ENCODE measurements at regions not wholly inside any gene's neighbourhood (a gene's known extent, or its start where the extent isn't known, plus 50 kb on each side); places are given as distances from the start of the nearest gene placed in this dataset.

DNA sequence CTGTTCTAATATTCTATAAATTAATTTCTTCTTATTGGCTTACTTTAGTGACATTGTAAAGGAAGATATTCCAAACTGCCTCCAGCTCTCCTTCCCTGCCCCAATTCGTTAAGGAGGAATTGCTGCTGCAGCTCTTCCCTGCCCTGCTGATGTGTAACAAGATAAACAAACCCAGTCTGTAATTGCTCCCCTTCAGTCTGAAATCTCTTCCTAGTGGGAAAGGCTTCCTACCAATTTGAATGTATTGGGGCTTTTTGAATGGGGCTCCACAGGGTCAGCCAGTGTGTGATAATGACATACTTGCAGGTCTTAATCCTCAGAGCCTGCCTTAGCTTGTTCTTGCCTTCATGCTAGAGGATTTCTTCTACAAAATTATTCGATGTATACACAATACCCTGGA is 849.9 kb upstream of the GHITM start:
- no peak for DNase-seq
- Mint-ChIP-seq H3K27me3 (no peaks in the 10 kb centered on the region), H3K4me1 (no peaks in the 10 kb centered on the region), H3K27ac (no peak overlapping the region), H3K4me3 (no peak overlapping the region), H3K9me3 (peaks cover 3% of the 10 kb centered on the region), H3K36me3 (ENCODE audit: low read depth) (no peaks in the 10 kb centered on the region)
- POLR2A ChIA-PET, result no interaction called here
- CTCF ChIA-PET, result no interaction called here

DNA sequence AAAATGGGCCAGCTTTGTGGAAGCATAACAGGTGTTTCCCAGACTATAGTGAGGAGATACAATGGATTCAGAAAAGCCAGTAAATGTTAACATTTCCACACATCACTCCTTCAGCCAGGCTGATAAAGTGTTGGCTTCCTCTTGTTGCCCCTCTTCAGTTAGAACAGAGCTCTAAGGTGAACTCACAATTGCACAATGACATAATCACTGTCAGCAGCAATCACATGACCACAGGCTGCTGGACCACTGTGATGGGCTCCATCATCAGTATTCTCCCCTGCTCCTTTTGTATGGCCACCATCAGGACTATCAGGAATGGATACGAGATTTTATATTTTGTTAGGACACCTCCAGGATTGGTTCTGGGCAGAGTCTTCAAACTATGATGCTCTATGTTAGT is 849.4 kb upstream of the GHITM start:
- Mint-ChIP-seq H3K27me3 (no peaks in the 10 kb centered on the region), H3K9me3 (peaks cover 3% of the 10 kb centered on the region)
- CTCF ChIA-PET, result no interaction called here

DNA sequence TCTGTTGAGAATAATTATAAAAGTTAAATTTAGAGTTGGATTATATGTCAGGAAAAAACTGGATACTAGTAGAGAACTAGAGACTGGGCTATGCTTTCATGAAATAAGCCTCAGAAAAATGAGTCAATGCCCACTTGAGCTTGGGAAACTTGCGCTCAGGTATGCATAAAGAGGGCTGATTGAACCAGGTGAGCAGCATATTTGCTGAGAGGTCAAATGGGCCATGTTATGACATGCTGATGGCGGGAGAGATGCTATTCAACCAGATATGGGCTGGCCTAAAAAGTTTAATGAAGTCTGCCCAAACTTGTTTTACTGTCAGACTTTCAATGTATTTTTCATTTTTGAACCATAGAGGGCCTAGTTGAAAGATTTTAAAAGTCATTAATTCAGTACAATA is 837.6 kb upstream of the GHITM start:
- ChIA-PET POLR2A (no interaction called here), CTCF (no interaction called here)
- Mint-ChIP-seq H3K4me3 (no peak overlapping the region), H3K9me3 (peaks cover 7% of the 10 kb centered on the region), H3K27me3 (no peaks in the 10 kb centered on the region), H3K36me3 (ENCODE audit: low read depth) (no peaks in the 10 kb centered on the region), H3K27ac (no peak overlapping the region), H3K4me1 (no peaks in the 10 kb centered on the region)
- no peak for DNase-seq

More for the DNA sequence above, 849.4 kb upstream of the GHITM start:
- POLR2A ChIA-PET, result no interaction called here
- Mint-ChIP-seq H3K4me1 (no peaks in the 10 kb centered on the region), H3K36me3 (ENCODE audit: low read depth) (no peaks in the 10 kb centered on the region), H3K4me3 (no peak overlapping the region), H3K27ac (no peak overlapping the region)
- no peak for DNase-seq

DNA sequence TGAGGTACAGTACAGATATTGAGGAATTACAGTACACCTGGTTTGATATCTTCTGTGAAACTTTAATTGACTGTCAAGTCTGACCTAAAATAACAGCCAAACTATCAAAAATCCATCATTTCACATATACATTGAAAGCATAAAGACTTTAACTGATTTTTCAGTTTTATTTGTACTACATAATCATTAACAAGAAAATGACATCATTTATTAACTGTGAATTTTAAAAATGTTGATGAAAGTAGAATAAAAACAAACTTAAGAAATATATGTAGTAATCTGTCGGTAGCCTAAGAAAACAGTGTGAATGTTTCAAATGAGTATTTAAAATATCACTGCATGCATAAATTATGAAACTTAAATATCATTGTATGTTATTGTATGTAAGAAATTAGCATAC is 836.7 kb upstream of the GHITM start:
- POLR2A ChIA-PET, result no interaction called here
- no peak for DNase-seq

DNA sequence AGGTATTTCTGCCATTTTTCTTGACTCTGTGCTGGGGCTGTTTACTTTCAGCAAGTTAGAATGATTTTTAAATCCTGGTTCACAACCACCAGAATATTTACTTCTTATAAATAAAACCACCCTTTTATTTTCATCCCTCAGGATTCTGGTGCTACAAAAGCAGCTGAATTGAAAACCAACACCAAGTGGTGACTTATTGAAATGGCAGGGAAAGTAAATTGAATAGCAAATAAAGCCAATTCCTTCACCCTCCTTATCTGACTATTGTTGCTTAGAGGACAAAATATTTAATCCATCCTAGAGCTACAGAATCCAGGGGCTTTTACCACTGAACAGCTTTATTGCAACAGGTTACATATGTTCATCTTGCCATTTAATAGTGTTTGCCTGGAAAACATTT is 828.6 kb upstream of the GHITM start:
- ChIA-PET CTCF (no interaction called here), POLR2A (no interaction called here)
- Mint-ChIP-seq H3K4me3 (no peak overlapping the region), H3K27me3 (no peaks in the 10 kb centered on the region), H3K4me1 (no peaks in the 10 kb centered on the region), H3K36me3 (ENCODE audit: low read depth) (no peaks in the 10 kb centered on the region), H3K27ac (no peak overlapping the region), H3K9me3 (peaks cover 13% of the 10 kb centered on the region)
- DNase-seq, result no peak

More for the DNA sequence above, 836.7 kb upstream of the GHITM start:
- H3K4me3 Mint-ChIP-seq, result no peak overlapping the region
- CTCF ChIA-PET, result no interaction called here
- peaks cover 5% of the 10 kb centered on the region for H3K9me3 Mint-ChIP-seq
- no peaks in the 10 kb centered on the region for H3K4me1 Mint-ChIP-seq
- H3K27ac Mint-ChIP-seq, result no peak overlapping the region
- no peaks in the 10 kb centered on the region for H3K36me3 Mint-ChIP-seq (ENCODE audit: low read depth)
- no peaks in the 10 kb centered on the region for H3K27me3 Mint-ChIP-seq

DNA sequence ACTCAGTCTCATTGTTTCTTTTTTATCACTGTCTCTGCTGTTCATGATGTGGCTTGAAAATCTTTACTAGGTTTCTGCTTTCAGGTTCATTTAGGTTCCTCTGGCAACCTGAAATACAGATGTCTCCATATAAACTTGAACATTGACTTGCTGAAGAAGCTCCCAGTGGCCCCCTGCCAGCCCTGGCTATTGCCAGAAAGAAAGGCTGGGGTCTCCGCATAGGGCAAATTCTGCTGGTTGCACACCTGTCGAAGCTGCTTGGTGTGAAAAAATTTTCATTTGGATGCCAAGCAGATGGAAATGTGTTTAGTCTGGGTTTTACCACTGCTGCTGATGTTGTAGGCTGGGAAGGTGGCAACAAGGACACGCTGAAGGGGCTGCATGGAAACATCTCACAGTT is 826.7 kb upstream of the GHITM start:
- no peaks in the 10 kb centered on the region for H3K4me1 Mint-ChIP-seq
- peaks cover 19% of the 10 kb centered on the region for H3K9me3 Mint-ChIP-seq
- H3K27me3 Mint-ChIP-seq, result no peaks in the 10 kb centered on the region
- no peak for DNase-seq
- no peak overlapping the region for H3K27ac Mint-ChIP-seq
- no peak overlapping the region for H3K4me3 Mint-ChIP-seq
- ChIA-PET CTCF (no interaction called here), POLR2A (no interaction called here)
- H3K36me3 Mint-ChIP-seq (ENCODE audit: low read depth), result no peaks in the 10 kb centered on the region

DNA sequence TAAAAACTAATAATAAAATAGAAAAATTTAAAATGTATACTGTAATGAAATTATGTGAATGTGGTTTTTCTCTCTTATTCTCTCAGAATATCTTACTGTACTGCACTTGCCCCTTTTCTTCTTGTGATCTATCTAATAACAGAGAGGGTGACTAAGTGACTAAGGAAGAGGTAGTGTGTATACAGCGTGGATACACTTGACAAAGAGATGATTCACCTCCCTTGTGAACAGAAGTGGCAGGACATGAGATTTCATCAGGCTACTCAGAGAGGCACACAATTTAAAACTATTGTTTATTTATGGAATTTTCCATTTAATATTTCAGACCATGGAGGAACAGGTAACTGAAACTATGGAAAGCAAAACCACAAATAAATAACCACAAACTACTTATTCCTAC is 806.6 kb upstream of the GHITM start:
- ChIA-PET POLR2A (no interaction called here), CTCF (no interaction called here)
- Mint-ChIP-seq H3K4me3 (no peak overlapping the region), H3K27me3 (no peaks in the 10 kb centered on the region), H3K27ac (no peak overlapping the region), H3K9me3 (peaks cover 5% of the 10 kb centered on the region), H3K36me3 (ENCODE audit: low read depth) (no peaks in the 10 kb centered on the region), H3K4me1 (no peaks in the 10 kb centered on the region)
- no peak for DNase-seq

DNA sequence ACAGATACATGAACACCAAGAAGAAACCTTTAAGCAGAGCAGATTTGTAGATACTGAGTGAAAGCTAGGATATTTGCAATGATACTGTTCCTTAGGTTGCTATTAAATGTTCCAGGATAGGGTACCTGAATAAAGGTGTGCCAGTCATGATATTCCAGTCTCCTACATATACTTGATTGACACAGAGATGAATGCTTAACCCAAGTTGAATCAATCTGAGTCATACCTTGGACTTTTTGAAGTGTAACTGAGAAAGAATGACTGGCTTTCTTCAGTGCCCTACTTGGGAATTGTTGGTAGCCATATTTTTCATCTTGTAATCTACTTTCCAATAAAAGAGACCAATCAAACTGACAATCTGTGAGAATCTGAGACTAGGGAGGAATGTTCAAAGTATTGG is 805.7 kb upstream of the GHITM start:
- DNase-seq, result no peak
- ChIA-PET POLR2A (no interaction called here), CTCF (no interaction called here)
- no peak overlapping the region for H3K27ac Mint-ChIP-seq
- no peaks in the 10 kb centered on the region for H3K27me3 Mint-ChIP-seq
- H3K4me1 Mint-ChIP-seq, result no peaks in the 10 kb centered on the region
- H3K4me3 Mint-ChIP-seq, result no peak overlapping the region
- no peaks in the 10 kb centered on the region for H3K36me3 Mint-ChIP-seq (ENCODE audit: low read depth)
- peaks cover 5% of the 10 kb centered on the region for H3K9me3 Mint-ChIP-seq

DNA sequence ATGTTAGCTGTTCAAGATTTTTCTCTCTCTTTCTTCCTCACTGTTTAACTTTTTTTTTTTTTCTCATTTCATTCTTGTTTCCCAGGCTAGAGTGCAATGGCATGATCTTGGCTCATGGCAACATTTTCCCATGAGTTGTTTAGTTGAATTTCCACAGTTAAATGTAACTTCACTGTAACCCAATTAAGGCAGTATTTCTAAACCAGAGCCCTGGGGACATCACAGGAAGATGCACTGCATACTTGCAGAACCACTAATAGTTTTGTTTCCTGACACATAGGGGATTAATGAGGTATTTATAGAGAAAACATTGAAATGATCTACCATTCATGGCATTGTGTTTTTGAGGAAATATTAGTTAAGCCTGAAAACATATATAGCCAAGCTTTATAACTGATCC is 795.6 kb upstream of the GHITM start:
- ChIA-PET POLR2A (no interaction called here), CTCF (no interaction called here)
- H3K4me1 Mint-ChIP-seq, result no peaks in the 10 kb centered on the region
- H3K36me3 Mint-ChIP-seq (ENCODE audit: low read depth), result no peaks in the 10 kb centered on the region
- H3K4me3 Mint-ChIP-seq, result no peak overlapping the region
- no peak for DNase-seq
- peaks cover 11% of the 10 kb centered on the region for H3K9me3 Mint-ChIP-seq
- no peak overlapping the region for H3K27ac Mint-ChIP-seq
- no peaks in the 10 kb centered on the region for H3K27me3 Mint-ChIP-seq

DNA sequence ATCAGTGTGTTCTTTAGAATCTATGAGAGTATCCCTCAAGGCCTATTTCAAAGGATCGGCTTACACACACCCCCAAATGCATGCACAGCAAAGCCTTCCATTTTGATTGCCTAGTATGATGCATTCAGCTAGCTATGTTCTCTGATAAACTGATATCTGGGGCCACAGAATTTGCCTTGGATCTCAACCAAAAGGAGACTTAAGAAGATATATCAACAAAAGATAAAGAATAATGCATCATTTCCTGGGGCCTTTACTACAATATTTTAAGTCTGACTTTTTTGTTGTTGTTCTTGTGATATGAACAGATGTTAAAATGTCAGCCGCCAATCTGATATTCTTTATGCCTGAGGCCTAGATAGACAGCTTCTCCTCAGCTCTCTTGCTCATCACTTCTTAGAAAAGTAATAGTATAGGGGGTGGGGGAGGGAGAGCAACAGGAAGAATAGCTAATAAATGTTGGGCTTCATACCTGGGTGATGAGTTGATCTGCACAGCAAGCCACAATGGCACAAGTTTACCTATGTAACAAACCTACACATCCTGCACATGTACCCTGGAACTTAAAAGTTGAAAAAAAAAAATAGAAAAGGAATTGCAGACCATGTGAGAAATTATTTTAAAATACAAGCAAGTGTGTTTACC is 792.9 kb upstream of the GHITM start:
- Mint-ChIP-seq H3K4me3 (no peak overlapping the region), H3K9me3 (peaks cover 7% of the 10 kb centered on the region), H3K36me3 (ENCODE audit: low read depth) (no peaks in the 10 kb centered on the region), H3K27ac (no peak overlapping the region), H3K27me3 (no peaks in the 10 kb centered on the region), H3K4me1 (no peaks in the 10 kb centered on the region)
- POLR2A ChIA-PET, result no interaction called here
- DNase-seq, result no peak
- CTCF ChIA-PET, result no interaction called here

DNA sequence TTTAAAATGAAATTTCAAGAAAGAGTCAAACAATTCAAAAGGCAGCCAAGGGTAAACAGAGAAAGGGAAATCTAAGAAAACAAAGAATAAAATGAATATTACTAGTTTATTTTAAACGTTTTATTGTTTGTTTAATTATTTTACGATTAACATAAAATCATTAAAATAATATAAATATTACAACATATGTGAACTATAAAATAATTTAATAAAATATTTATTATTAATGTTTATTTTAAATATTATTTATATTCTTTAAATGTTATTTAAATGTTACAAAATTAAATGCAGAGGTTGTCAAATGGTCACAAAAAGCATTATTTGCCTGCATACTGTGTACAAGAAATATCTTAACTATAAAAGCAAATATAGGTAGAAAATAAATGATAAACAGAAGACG is 786.7 kb upstream of the GHITM start:
- ChIA-PET CTCF (no interaction called here), POLR2A (no interaction called here)
- DNase-seq, result no peak
- Mint-ChIP-seq H3K4me3 (no peak overlapping the region), H3K4me1 (no peaks in the 10 kb centered on the region), H3K9me3 (peaks cover 6% of the 10 kb centered on the region), H3K27me3 (no peaks in the 10 kb centered on the region), H3K36me3 (ENCODE audit: low read depth) (no peaks in the 10 kb centered on the region), H3K27ac (no peak overlapping the region)

DNA sequence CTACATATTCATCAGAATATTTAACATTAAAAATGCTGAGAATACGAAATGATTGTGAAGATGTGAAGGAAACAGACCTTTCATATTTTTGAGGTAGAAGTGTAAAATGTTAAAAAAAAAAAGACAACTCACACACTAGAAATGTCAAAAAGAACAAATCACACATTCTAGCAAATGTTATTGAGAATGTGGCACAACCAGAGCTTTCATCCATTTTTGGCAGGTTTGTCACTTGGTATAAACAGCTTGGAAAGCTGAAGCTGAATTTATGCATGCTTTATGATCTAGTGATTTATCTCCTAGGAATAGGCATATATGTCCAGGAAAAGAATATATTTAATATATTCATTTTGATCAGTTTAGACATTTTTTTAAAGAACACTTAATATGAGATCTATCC is 784.9 kb upstream of the GHITM start:
- CTCF ChIA-PET, result no interaction called here
- Mint-ChIP-seq H3K36me3 (ENCODE audit: low read depth) (no peaks in the 10 kb centered on the region), H3K27ac (no peak overlapping the region), H3K4me3 (no peak overlapping the region), H3K4me1 (no peaks in the 10 kb centered on the region), H3K9me3 (peaks cover 6% of the 10 kb centered on the region), H3K27me3 (no peaks in the 10 kb centered on the region)
- POLR2A ChIA-PET, result no interaction called here
- DNase-seq, result no peak

DNA sequence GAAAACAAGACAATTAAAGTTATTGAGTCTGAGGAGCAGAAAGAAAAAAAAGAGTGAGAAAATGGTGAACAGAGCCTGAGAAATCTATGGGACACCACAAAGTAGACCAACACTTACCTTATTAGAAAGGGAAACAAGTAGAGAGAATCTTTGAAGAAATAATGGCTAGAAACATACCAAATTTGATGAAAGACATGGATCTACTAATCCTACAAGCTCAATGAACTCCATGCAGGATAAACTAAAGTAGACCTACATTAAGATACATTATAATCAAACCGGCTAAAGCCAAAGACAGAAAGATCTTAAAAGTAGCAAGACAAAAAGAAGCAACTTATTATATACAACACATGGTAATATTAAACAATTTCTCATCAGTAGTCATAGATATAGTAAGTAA is 782.3 kb upstream of the GHITM start:
- ChIA-PET POLR2A (no interaction called here), CTCF (no interaction called here)
- Mint-ChIP-seq H3K36me3 (ENCODE audit: low read depth) (no peaks in the 10 kb centered on the region), H3K4me1 (no peaks in the 10 kb centered on the region), H3K4me3 (no peak overlapping the region), H3K27ac (no peak overlapping the region), H3K9me3 (peaks cover 9% of the 10 kb centered on the region), H3K27me3 (no peaks in the 10 kb centered on the region)
- no peak for DNase-seq

DNA sequence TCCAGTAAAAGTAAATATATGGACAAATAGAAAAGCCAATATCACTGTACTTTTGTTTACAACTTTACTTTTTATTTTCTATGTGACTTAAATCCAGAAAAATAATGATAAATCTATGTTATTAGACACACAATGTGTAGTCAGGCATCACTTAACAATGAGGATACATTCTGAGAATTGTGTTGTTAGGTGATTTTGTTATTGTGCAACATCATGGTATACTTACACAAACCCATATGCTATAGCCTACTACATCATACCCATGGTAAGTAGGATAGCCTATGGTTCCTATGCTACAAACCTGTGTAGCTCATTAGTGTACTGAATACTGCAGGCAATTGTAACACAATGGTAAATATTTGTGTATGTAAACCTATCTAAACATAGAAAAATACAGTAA is 781.7 kb upstream of the GHITM start:
- DNase-seq, result no peak
- Mint-ChIP-seq H3K4me3 (no peak overlapping the region), H3K4me1 (no peaks in the 10 kb centered on the region), H3K9me3 (peaks cover 9% of the 10 kb centered on the region), H3K36me3 (ENCODE audit: low read depth) (no peaks in the 10 kb centered on the region), H3K27me3 (no peaks in the 10 kb centered on the region), H3K27ac (no peak overlapping the region)
- ChIA-PET CTCF (no interaction called here), POLR2A (no interaction called here)

DNA sequence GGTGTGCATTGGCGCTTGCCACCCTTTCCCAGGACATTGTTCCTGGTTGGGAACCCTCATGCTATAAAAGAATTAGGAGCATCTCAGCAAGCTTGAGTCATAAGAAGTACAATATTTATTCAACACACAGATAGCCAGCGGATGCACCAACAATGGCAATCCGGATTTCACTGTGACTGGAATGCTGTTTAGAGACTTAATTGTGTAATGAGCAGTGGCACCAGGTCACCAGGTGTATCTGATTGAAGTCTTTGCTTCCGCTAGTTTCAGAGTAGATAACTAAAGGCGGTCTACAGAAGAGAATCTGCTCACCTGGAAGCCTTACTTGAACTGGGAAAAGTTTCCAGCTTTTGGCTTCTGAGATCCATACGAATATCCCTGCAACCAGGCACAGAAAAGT is 772.3 kb upstream of the GHITM start:
- H3K4me3 Mint-ChIP-seq, result no peak overlapping the region
- peaks cover 3% of the 10 kb centered on the region for H3K9me3 Mint-ChIP-seq
- H3K27me3 Mint-ChIP-seq, result no peaks in the 10 kb centered on the region
- POLR2A ChIA-PET, result no interaction called here
- CTCF ChIA-PET, result no interaction called here
- H3K36me3 Mint-ChIP-seq (ENCODE audit: low read depth), result no peaks in the 10 kb centered on the region
- H3K27ac Mint-ChIP-seq, result no peak overlapping the region
- DNase-seq, result no peak
- no peaks in the 10 kb centered on the region for H3K4me1 Mint-ChIP-seq
